Fibroblast of skin of back (primary cell): ENCODE measurements at regions not wholly inside any gene's neighbourhood (a gene's known extent, or its start where the extent isn't known, plus 50 kb on each side); places are given as distances from the start of the nearest gene placed in this dataset.

Experiments
- DNase-seq: peaks from one replicate; pipeline ENCODE4 v3.0.0-alpha.2; 2013

- DNase-seq, result no peak
These were observed 434.8 kb upstream of the CHST9 start for GRCh38 chr18:27619906-27620305.

GRCh38 chr18:27619090-27619772 is 434.1 kb upstream of the CHST9 start:
- DNase-seq, result no peak

GRCh38 chr18:27616324-27616723 is 431.2 kb upstream of the CHST9 start:
- no peak for DNase-seq

GRCh38 chr18:27614951-27615844 is 430.1 kb upstream of the CHST9 start:
- DNase-seq, result no peak

- DNase-seq, result peak; percentile 7
These were observed 424.1 kb upstream of the CHST9 start for GRCh38 chr18:27609221-27609620.

GRCh38 chr18:27608742-27609141 is 423.6 kb upstream of the CHST9 start:
- DNase-seq, result no peak

GRCh38 chr18:27608174-27608573 is 423.1 kb upstream of the CHST9 start:
- DNase-seq, result no peak

GRCh38 chr18:27606741-27607140 is 421.6 kb upstream of the CHST9 start:
- DNase-seq, result no peak

- peak; percentile 78 for DNase-seq
These were observed 420.2 kb upstream of the CHST9 start for GRCh38 chr18:27605107-27605834.

- DNase-seq, result peak; percentile 29
These were observed 419.5 kb upstream of the CHST9 start for GRCh38 chr18:27604583-27604982.

GRCh38 chr18:27602092-27602491 is 417.0 kb upstream of the CHST9 start:
- DNase-seq, result no peak

- DNase-seq, result no peak
These were observed 415.1 kb upstream of the CHST9 start for GRCh38 chr18:27600245-27600644.

GRCh38 chr18:27599202-27599829 is 414.2 kb upstream of the CHST9 start:
- DNase-seq, result peak; percentile 39

GRCh38 chr18:27595113-27595838 is 410.2 kb upstream of the CHST9 start:
- DNase-seq, result no peak

- no peak for DNase-seq
These were observed 400.6 kb upstream of the CHST9 start for GRCh38 chr18:27585602-27586173.

- DNase-seq, result no peak
These were observed 398.4 kb upstream of the CHST9 start for GRCh38 chr18:27583466-27583865.

GRCh38 chr18:27582760-27583412 is 397.8 kb upstream of the CHST9 start:
- peak; percentile 55 for DNase-seq

- no peak for DNase-seq
These were observed 396.3 kb upstream of the CHST9 start for GRCh38 chr18:27581296-27581904.

- DNase-seq, result no peak
These were observed 394.3 kb upstream of the CHST9 start for GRCh38 chr18:27579364-27579763.

- no peak for DNase-seq
These were observed 392.6 kb upstream of the CHST9 start for GRCh38 chr18:27577752-27578151.

- DNase-seq, result no peak
These were observed 392.2 kb upstream of the CHST9 start for GRCh38 chr18:27577265-27577664.
